HG02970 (cell line): ENCODE measurements at regions not wholly inside any gene's neighbourhood (a gene's known extent, or its start where the extent isn't known, plus 50 kb on each side); places are given as distances from the start of the nearest gene placed in this dataset.

Experiments used
- ATAC-seq: cut with Tn5 transposase; IDR thresholded peaks from one replicate; pipeline ENCODE4 v1.9.1; 2021; ENCODE audit warnings: mild to moderate bottlenecking, moderate library complexity, moderate number of reproducible peaks; ENCODE audit not compliant: unreplicated experiment, low FRiP score

DNA sequence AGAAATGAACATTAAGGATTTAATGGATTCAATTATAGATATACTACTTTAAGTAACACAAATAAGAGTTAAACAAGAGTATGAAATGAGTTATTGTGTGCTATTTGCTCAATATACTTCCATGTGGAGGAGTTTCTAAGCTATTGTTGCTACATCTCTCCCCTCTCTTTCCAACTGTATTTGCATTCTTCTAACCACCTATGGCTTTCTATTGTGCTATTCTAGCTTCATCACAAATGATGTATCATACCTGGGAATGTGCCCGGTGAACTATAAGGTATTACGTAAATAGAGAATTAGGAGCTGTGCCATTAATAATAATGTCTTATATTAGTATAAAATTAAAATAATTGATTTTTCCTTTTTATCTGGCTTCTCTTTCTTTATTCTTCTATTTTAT, 87.1 kb upstream of the PLEKHG7 start:
- no peak for ATAC-seq

DNA sequence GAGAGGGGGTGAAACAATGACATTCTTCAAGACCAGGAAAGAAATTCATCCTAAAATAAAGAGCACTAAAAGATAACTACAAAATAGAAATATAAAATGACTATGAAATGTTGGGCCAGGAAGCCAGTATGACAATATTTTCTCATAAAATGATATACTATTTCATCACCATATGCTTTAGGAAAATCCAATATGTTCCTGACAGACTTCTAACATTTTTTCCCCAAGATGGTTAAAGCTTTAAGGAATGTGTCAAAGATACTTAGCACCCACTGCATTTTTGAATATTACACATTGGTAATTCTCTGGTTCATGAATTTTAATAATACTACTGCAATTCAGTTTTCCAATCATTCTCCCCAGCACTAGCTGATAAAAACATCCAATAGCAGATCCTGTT, 87.7 kb upstream of the PLEKHG7 start:
- no peak for ATAC-seq

DNA sequence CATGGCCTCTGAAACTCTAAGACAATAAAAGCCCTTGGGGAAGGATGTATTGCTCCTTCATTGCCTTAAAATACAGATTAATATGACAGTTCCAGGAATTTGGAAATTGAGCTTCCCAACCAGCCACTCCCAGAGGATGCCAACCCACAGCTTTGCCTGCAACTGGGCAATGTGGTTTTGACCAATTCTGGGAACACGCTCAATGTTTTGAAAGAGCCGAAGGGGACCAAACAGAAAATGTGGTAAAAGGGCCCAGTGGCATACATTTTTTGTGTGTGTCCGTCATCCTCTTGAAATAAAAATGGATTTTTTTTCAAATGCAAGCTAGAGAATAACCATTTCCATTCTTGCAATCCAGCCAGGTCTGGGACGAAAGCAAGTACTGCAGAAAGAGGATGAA, 88.3 kb upstream of the PLEKHG7 start:
- ATAC-seq = no peak

DNA sequence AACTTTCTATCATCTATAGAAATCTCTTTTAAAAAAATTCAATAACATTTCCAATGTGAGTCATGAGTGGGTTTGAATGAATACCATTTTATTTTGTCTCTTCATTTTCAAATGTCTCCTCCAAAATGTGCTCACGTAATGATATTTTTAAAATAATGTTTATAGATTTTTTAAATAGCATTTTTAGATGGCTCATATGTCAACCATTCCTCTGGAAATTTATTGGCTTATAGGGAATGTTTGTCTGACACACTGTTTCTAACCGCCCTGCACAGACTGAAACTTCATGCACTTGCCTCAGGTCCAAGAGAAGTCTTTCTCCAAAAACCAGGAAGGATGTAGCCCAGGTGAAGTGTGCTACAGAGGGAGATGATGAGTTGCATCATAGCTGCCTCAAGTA, 88.8 kb upstream of the PLEKHG7 start:
- ATAC-seq = no peak

DNA sequence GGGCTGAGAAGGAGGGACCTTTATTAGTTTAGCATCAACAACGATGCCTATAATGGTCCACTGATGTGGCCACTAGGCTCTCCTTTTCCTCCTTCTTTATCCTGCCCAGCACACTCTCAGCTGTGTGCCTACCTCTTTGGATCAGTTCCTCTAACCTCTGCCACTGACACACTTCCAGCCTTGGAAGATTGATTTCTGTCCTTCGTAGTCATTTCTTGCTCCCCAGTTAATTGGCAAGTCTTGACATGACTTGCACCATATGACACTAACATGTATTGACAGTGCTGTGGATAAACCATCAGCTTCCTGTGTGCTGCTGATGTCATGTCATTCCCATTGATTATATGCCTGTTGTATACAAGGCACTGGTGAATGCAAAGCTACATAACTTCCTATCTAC, 90.2 kb upstream of the PLEKHG7 start:
- no peak for ATAC-seq

DNA sequence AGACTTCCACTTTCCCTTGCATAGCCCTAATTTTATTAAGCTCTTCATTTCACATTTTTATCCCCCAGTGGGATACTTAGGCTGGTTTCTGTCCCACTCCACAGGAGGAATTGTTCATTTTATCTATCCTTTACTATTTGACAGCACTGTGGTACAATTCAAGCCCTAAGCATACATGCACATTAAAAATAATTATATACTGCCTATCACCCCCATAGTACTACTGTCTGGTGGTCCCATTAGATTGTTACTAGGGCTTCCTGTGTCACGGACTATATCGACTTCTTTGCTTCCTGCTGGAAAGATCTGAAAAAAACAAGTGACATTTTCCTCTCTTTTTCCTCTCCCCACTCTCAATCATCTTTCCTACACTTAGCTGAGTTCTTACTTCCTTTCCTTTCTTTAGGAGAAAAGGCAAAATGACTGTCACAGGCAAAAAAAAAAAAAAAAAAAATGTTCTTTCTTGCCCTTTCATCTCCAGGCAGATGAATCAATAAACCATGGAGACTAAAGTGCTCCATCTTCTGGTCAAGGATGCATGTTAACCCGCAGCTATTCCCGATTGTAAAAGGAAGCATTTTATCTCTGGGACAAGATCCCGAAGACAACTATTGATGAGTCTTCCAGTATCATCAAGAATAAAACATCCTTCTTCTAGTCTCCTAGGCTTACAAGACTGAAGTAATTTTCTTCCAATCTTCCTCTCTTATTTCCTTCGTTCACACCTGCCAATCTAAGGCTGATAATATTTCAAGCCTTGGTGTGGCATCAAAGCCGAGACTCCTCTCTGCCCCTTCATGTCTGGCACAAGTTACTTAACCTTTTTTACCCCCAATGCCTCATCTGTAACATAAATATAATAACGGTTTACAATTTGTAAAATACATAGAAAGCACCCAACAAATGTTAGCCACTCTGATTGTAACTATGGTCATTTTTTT, 94.4 kb upstream of the PLEKHG7 start:
- no peak for ATAC-seq

DNA sequence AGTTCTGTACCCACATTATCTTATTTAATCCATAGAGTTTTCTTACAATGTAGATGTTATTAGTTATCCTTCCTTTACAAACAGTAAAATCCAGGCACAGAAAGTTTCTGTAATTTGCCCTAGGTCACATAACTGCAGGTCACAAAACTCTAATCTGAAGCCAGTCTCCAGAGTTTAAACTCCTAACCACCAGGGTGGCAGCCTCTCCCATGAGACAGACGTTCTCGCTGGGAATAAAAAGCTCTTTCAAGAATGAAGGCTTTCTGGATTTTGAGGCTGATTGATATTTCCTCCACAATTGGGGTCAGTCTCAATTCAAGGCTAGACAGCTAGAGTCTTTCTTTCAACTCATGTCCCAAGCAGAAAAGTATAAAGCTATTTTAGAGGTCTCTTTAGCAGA, 95.8 kb upstream of the PLEKHG7 start:
- no peak for ATAC-seq

DNA sequence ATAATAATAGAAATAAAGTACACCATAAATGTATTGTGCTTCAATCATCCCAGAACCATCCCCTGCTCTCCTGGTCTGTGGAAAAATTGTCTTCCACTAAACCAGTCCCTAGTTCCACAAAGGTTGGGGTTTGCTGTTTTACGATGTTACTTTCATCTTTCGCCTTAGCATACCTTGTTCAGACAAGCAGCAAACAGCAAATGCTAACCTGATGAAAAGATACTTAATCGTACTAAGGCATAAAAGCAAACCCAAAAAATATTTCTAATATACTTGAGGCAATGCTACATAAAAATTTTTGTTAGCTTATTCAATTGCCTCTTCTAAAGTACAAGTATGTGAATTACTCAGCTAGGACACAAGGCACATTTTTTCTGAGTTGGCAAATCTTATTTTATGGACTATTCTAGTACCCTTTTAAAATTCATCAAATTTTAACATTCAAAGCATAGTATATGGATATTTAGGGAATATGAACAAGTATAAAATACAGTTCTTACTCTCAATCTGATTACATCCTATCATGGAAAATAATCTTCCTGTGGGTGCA, 97.1 kb upstream of the PLEKHG7 start:
- ATAC-seq = no peak

DNA sequence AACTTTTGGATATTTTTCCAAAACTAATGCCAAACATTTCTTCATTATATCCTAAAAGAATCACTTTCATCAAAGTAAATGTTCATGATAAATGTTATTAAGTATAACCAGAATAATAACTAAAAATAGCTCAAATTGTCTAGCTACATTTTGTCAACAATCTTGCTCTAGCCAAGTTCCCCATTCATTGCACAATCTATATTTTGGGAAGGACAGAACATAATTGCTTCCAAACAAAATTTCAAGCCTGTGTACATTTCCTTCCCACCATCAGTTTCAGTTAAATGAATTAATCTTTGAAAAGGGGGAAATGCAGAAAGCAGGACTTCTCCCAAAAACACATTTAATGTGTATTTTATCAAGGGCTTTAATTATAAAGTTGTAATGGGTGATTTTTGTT, 98.0 kb upstream of the PLEKHG7 start:
- ATAC-seq = no peak

DNA sequence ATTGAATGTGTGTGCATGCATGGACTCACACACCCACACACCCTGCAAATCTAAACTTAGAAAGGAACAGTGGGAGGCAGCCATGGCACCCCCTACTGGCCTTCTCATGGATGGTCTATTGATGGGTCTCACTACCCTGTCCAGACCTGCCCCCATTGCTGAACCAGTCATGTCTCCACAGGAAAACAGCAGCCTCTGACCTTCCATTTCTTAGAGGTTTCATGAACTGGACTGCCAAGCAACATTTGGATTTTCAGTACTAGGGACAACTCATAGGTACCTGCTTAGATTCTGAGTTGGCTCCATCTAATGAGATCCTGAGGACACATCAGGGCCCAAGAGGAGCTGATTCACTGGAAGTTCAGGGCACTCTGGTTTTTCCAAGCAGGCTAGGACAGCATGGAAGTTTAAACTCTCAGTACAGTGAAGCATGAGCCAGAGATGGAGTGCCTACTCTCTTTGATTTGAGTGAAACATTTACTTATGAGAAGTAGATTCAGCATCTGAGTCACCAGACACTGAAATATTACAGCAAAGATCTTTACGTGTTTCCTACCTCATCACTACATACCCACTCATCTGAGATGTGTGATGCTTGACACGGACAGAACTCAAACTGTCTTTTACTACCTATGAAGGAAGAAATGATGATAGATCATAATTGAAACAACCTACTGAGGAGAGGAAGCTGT, 98.9 kb upstream of the PLEKHG7 start:
- ATAC-seq = no peak

DNA sequence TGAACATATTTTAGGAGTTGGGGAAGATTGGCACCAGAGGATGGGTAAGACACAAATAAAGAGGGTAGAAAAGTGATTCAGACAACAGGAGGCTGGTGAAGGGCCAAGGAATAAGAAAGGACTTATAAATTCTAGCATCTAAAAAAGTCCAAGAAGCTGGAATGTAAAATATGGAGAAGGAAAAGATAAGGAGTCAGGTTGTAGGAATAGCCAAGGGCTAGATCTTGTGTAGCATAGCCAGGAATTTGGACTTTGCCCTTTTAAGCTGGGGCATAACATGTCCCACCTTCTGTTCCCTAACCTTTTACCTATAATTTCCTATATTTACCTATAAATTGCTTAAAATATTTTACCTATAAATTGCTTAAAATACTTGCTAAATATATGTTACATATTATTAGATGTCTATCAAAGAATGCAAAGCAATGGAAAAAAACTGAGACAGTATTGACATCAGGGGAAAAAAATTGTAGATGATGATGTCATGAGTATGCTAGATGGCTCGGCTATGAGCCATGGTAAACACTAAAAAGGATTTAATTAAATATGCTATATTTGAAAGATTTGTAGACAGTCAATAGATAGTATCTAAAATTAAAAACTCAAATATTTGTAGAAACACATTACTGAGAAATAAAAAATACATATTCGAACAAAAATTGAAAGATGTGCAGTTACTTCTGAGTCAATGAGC, 99.7 kb upstream of the PLEKHG7 start:
- ATAC-seq = no peak

DNA sequence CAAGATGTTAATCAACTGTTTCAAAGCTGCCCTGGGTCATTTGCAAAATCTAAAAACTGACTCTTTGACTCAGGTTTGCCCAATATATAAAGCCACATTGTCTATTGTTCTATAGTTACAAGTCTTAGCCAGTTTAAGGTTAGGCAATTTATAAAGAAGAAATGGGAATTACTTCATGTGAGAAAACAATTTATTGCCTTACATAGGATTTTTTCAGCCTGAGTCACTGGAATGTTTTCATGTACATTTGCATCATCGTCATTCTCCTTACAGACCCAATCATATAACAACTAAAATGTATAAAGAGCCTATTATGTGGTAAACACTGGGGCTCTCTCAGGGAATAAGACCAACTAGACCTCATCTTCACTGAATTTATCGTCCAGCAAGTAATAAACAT, 100.3 kb upstream of the PLEKHG7 start:
- no peak for ATAC-seq

DNA sequence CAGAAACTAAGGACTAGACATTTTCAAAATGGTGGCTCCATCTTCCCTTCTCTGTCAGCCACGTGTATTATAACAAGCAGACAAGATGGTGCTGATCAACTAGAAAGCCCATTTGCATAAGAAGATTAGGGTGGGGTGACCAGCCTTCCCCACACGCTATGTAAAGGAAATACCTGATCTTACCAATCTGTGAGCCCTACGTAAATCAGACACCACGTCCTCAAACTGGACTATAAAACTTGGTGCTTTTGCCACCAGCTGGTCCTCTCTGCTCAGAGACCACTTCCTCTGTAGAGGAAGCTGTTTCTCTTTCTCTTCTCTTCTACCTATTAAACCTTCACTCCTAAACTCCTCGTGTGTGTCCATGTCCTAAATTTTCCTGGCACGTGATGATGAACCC, 101.1 kb upstream of the PLEKHG7 start:
- no peak for ATAC-seq

DNA sequence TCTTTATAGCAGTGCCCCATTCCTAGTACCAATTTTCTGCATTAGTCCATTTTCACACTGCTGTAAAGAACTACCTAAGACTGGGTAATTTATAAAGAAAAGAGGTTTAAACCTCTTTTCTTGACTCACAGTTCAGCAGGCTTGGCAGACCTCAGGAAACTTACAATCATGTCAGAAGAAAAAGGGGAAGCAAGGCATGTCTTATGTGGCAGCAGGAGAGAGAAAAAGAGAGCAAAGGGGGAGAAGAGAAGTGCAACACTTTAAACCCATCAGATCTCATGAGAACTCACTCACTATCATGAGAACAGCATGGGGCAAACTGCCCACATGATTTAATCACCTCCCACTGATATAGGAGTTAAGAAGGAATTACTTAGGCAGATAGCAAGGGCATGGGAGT, 101.6 kb upstream of the PLEKHG7 start:
- no peak for ATAC-seq

DNA sequence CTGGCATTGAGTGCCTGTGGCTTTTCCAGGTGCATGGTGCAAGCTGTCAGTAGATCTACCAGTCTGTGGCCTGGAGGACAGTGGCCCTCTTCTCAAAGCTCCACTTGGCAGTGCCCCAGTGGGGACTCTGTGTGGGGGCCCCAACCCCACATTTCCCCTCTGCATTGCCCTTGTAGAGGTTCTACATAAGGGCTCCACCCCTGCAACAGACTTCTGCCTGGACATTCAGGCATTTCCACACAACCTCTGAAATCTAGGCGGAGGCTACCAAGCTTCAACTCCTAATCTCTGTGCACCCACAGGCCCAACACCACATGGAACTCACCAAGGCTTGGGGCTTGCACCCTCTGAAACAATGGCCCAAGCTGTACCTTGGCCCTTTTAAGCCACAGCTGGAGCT, 102.7 kb upstream of the PLEKHG7 start:
- ATAC-seq = no peak

DNA sequence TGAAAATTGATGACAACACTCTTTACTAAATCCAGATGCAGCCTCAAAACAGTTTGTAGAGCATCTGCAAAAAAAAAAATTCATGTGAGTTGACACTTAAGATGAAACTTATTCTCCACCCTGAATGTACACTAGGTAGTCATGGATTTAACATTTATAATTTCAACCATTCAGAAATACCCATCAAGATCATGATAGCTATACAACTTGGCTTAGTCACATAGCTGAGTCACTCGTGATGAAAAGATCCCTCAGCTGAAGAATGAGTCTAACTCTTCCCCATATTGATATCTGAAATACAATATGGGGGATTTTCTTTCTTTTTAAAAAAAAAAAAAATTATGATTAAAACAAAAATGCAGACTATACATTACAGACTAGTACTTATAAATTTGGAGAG, 104.8 kb upstream of the PLEKHG7 start:
- no peak for ATAC-seq

DNA sequence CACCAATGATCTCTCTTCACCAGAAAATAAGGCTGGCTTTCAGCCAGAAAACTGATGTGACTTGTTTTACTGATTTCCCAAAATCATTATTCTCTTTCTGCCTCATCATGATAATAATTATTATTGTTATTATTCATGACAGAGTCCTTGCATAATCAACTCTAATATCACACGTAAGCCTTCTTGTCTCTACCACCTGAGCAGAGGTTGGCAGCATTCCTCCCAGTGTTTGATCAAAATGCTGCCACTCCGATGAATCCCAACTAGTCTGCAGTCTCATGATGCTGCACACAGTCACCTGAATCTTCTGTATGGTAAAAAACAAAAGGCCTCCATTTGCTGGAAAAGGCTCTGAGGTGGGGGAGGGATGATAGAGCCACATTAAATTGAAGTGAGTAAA, 105.7 kb upstream of the PLEKHG7 start:
- ATAC-seq = no peak

DNA sequence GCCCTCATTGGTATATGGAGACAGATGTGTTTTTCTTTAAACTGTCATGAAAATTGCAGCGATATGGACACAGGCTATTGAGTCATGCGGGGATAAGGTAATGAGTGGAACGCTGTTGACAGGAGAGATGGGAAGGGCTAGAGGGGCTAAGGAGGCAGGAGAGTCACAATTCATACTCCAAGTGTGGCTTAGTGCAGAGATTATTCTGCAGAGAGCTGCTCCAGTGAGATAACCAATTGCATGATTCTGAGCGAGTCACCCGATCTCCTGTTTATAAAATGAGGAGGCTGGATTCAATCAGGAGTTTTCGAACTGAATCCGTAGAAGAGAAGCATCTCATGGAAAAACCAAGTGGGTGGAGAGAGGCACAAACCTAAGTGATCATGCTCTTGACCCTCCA, 106.4 kb upstream of the PLEKHG7 start:
- ATAC-seq = no peak

DNA sequence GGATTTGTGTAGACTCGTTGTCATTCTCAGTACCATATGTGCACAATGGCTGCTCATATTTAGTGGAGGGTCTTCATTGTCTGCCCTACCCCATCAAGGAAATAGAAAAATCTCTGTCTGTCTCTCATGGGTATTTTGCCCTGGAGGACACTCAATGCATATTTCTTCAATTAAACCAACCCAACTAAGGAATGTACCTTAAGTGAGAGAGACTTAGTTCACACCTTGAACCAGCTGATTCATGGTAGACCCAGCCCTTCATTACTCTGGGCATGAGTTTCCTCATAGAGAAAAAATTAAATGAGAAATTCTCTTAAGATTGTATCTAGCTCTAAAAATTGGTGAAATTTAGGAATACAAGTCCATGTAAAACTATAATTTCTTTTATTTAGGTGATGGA, 107.1 kb upstream of the PLEKHG7 start:
- ATAC-seq = no peak

DNA sequence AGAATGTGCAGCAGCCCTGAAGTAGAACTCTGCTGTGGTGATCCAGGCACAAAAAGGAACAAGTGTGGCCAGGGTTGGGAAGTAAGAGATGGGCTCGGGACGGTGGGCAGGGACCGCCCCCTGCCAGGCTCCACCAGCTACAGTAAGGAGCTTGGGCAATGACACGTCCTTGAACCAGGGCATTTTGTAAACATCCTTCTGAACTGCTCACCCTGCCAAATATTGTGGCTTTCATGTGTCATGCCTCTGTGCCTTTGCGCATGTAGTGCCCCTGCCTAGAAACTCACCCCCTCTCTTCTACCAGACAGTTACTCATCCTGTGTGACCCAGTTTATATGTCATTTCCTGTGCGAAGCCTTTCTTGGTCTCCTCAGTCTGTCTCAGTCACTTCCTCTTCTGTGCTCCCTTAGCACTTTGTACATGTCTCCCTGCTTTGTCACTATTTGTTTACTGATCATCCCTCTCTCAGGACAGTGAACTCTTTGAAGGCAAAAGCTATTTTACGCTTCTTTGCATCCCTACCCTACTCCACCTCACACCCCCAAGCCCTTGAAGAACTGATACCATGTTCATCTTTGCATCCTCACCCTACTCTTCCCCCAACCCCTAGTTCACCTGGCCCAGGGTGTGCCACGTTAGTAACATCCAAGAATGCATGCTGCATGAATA, 108.9 kb upstream of the PLEKHG7 start:
- peak; percentile 99 for ATAC-seq
